Thyroid gland (tissue), 4 donors: ENCODE measurements at regions not wholly inside any gene's neighbourhood (a gene's known extent, or its start where the extent isn't known, plus 50 kb on each side); places are given as distances from the start of the nearest gene placed in this dataset.

Source experiments
- DNase-seq, 2 donors: peaks; one replicate each; pipeline ENCODE4 v3.0.0-alpha.2; 2019
- H3K27ac ChIP-seq, 3 donors: fragments of 200-600 bp; sonication (generic); 1 replicate in 2 of 3; 2 replicates in 1 of 3; pipeline ENCODE4 v1.5.1; 2016 to 2019; ENCODE audit warnings: mild to moderate bottlenecking in 1 of 3, moderate library complexity in 1 of 3
- H3K27me3 ChIP-seq: fragments of 200-600 bp; sonication (generic); one replicate; pipeline ENCODE4 v1.5.1; 2019
- H3K36me3 ChIP-seq, 2 donors: fragments of 200-600 bp; sonication (generic); one replicate each; pipeline ENCODE4 v1.5.1; 2016 to 2019
- H3K4me1 ChIP-seq, 2 donors: fragments of 200-600 bp; sonication (generic); one replicate each; pipeline ENCODE4 v1.5.1; 2017 to 2019
- H3K4me3 ChIP-seq, 3 donors: fragments of 200-600 bp; sonication (generic); replicated peaks in 1 of 3; 1 replicate in 2 of 3; 2 replicates in 1 of 3; pipeline ENCODE4 v1.5.1; 2016; ENCODE audit warnings: mild to moderate bottlenecking in 1 of 3
- H3K9me3 ChIP-seq: fragments of 200-600 bp; sonication (generic); one replicate; pipeline ENCODE4 v1.5.1; 2017
- CTCF ChIP-seq, 6 experiments: fragments of 200-600 bp in 3 of 6; fragments of 450-650 bp in 3 of 6; sonication (generic) in 3 of 6; IDR thresholded peaks; one replicate each; pipeline ENCODE4 v1.5.1; 2016 to 2019; ENCODE audit warnings: antibody characterized with exemption in 6 of 6, mild to moderate bottlenecking in 2 of 6, inconsistent platforms in 1 of 6, moderate library complexity in 1 of 6
- POLR2A ChIP-seq, 2 donors: fragments of 450-650 bp; IDR thresholded peaks; one replicate each; pipeline ENCODE4 v1.6.1; 2017; ENCODE audit warnings: antibody characterized with exemption in 2 of 2, mild to moderate bottlenecking in 2 of 2, moderate library complexity in 1 of 2
- WGBS, 2 donors: methylation state at CpG; one replicate each; pipeline ENCODE4 v1.1.5; 2017; 5-methylcytosine and 5-hydroxymethylcytosine counted together
- intact Hi-C: fragments of 100-400 bp; cut with DNase I; formaldehyde crosslinking; loops from one replicate; pipeline ENCODE4 v1.15.1; 2023

- whole genome bisulfite sequencing, 2 donors: 75 to 88% methylated on average over 2 of the region's 2 CpGs
- no peaks in the 10 kb centered on the region for H3K27me3 ChIP-seq
- DNase-seq: no peak
- intact Hi-C loops: no loop called here
- H3K9me3 ChIP-seq: no peaks in the 10 kb centered on the region
- peaks cover 3 to 17% of the 10 kb centered on the region in 2 donors for H3K4me1 ChIP-seq
- no peak overlapping the region for H3K27ac ChIP-seq
- H3K36me3 ChIP-seq: no peaks in the 10 kb centered on the region
- H3K4me3 ChIP-seq: no peak overlapping the region
- TF ChIP-seq CTCF (IDR thresholded peaks at IDR 0.05): no peak
- no peak for TF ChIP-seq POLR2A (IDR thresholded peaks at IDR 0.05)
These were observed 155.6 kb upstream of the TAS2R1 start for GRCh38 chr5:9785751-9786150.

- Histone ChIP-seq H3K27me3 (no peaks in the 10 kb centered on the region), H3K9me3 (no peaks in the 10 kb centered on the region), H3K4me3 (no peak overlapping the region), H3K36me3 (no peaks in the 10 kb centered on the region), H3K27ac (no peak overlapping the region), H3K4me1 (peaks cover 3 to 7% of the 10 kb centered on the region in 2 donors)
- WGBS, 2 donors: 72 to 93% methylated on average over 2 of the region's 2 CpGs
- TF ChIP-seq CTCF (IDR thresholded peaks at IDR 0.05): no peak
- TF ChIP-seq POLR2A (IDR thresholded peaks at IDR 0.05): no peak
- peak; percentile 86 to 87 for DNase-seq
- intact Hi-C loops: no loop called here
These were observed 154.1 kb upstream of the TAS2R1 start for GRCh38 chr5:9784231-9784630.

GRCh38 chr5:9782826-9783560, 152.8 kb upstream of the TAS2R1 start:
- no peak overlapping the region for H3K4me3 ChIP-seq
- intact Hi-C loops: no loop called here
- no peak for DNase-seq
- no peaks in the 10 kb centered on the region for H3K36me3 ChIP-seq
- H3K9me3 ChIP-seq: no peaks in the 10 kb centered on the region
- TF ChIP-seq POLR2A (IDR thresholded peaks at IDR 0.05) (no peak), CTCF (IDR thresholded peaks at IDR 0.05) (no peak)
- H3K4me1 ChIP-seq: peaks cover 3 to 7% of the 10 kb centered on the region in 2 donors
- H3K27ac ChIP-seq: no peak overlapping the region
- 61 to 72% methylated on average over 7 of the region's 7 CpGs for WGBS, 2 donors
- no peaks in the 10 kb centered on the region for H3K27me3 ChIP-seq

GRCh38 chr5:9781890-9782289, 151.7 kb upstream of the TAS2R1 start:
- intact Hi-C loops: no loop called here
- peaks cover 3 to 7% of the 10 kb centered on the region in 2 donors for H3K4me1 ChIP-seq
- no peak for DNase-seq
- no peak overlapping the region for H3K27ac ChIP-seq
- WGBS, 2 donors: 84 to 97% methylated on average over 1 of the region's 1 CpG
- no peak overlapping the region for H3K4me3 ChIP-seq
- TF ChIP-seq POLR2A (IDR thresholded peaks at IDR 0.05) (no peak), CTCF (IDR thresholded peaks at IDR 0.05) (no peak)
- H3K27me3 ChIP-seq: no peaks in the 10 kb centered on the region
- no peaks in the 10 kb centered on the region for H3K9me3 ChIP-seq
- no peaks in the 10 kb centered on the region for H3K36me3 ChIP-seq

GRCh38 chr5:9781275-9781674, 151.1 kb upstream of the TAS2R1 start:
- H3K4me1 ChIP-seq: peaks cover 3 to 7% of the 10 kb centered on the region in 2 donors
- no peaks in the 10 kb centered on the region for H3K9me3 ChIP-seq
- H3K36me3 ChIP-seq: no peaks in the 10 kb centered on the region
- no peaks in the 10 kb centered on the region for H3K27me3 ChIP-seq
- H3K4me3 ChIP-seq: no peak overlapping the region
- H3K27ac ChIP-seq: no peak overlapping the region
- TF ChIP-seq POLR2A (IDR thresholded peaks at IDR 0.05) (no peak), CTCF (IDR thresholded peaks at IDR 0.05) (no peak)
- intact Hi-C loops: no loop called here
- no peak for DNase-seq
- 86 to 87% methylated on average over 2 of the region's 2 CpGs for WGBS, 2 donors
